Right lung (tissue), 2 donors: ENCODE measurements at regions not wholly inside any gene's neighbourhood (a gene's known extent, or its start where the extent isn't known, plus 50 kb on each side); places are given as distances from the start of the nearest gene placed in this dataset.
"Not testable (repeated sequence)": the region's sequence is repeated elsewhere in the genome, so short reads cannot be mapped to it uniquely, and the experiment has no call there.

Source experiments
- DNase-seq, 2 donors: peaks; one replicate each; pipeline ENCODE4 v3.0.0-alpha.2; 2013

- no peak for DNase-seq
Measured at GRCh38 chr6:48403587-48403986, 292.6 kb upstream of the PTCHD4 start.

DNA sequence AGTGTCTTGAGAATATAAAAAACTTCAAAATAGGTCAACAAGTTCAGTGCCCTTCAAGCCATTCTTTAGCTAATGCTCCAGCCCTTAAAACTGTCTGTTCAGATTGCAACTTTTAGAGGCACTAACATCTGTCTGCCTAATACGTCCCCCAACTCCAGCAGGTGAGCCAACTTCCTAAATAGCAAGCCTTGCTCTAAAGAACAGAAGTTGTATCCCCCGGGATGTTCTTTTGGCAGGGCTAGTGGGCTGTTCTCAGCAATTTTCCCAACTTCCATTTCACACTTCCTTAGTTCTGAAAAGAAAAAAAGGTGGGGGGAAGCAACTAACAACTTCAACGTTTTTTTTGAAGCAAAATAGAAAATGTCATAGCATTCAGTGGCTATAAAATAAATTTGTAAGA lies 290.0 kb upstream of the PTCHD4 start:
- DNase-seq, result no peak

- DNase-seq, result no peak
Measured at GRCh38 chr6:48397887-48398286, 286.9 kb upstream of the PTCHD4 start.

DNA sequence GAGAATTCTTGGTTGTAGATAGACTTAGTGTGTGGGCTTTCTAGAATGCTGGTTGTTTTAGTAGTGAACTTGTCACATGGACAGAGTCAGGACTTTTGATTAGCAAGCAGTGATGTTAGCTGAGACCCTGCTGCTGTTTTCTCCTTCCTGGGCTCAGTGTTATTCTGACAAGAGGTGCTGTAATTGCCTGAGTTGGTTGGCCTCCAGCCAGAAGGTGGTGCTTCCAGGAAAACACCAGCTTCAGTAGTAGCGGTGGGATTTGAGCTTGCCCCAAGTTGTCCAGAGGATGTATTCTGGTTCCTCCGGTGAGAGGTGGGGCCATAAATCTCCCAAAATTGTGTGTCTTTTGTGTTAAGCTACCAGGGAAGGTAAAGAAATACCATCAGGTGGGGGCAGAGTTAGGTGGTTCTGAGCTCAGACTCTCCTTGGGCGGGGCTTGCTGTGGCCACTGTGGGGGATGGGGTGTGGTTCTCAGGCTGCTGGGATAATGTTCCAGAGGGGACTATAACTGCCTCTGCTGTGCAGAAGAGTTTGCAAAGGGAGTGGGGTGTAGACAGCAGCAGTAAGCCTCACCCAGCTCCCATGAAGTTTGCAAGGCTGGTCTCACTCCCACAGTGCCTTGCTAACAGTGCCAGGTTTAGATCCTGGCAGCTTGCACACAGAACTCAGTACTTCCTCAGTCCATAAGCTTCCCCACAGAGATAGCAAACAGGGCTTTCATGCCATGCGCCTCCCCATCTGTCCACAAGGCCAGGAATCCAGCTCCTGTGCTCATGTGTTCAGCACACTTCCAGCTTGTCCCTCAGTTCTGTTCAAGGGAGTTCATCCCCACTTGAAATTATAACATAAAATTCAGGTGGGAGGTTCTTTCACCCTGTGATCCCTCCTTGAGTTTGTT lies 278.4 kb upstream of the PTCHD4 start:
- no peak for DNase-seq

GRCh38 chr6:48388044-48388443 lies 277.0 kb upstream of the PTCHD4 start:
- no peak for DNase-seq

- DNase-seq, result no peak
Measured at GRCh38 chr6:48378884-48379407, 267.9 kb upstream of the PTCHD4 start.

- no peak for DNase-seq
Measured at GRCh38 chr6:48377115-48377514, 266.1 kb upstream of the PTCHD4 start.

GRCh38 chr6:48371226-48371625 lies 260.2 kb upstream of the PTCHD4 start:
- DNase-seq, result not testable (repeated sequence)

DNA sequence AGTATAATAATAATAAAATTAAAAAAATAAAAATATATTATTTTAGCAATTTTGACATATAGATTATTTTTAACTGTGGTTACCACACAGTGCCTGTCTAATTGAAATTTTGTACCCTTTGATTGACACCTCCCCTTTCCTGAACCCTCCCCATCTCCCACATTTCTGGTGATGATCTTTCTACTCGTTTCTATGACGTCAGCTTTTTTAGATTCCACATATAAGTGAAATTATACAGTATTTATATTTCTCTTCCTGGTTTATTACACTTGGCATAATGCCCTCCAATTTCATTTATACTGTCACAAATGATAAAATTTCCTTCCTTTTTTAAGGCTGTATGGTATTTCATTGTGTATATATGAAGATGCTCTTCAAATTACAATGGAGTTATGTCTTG lies 258.1 kb upstream of the PTCHD4 start:
- DNase-seq, result no peak

- DNase-seq, result no peak
Measured at GRCh38 chr6:48325701-48326100, 214.7 kb upstream of the PTCHD4 start.

GRCh38 chr6:48318670-48319069 lies 207.7 kb upstream of the PTCHD4 start:
- no peak for DNase-seq

DNA sequence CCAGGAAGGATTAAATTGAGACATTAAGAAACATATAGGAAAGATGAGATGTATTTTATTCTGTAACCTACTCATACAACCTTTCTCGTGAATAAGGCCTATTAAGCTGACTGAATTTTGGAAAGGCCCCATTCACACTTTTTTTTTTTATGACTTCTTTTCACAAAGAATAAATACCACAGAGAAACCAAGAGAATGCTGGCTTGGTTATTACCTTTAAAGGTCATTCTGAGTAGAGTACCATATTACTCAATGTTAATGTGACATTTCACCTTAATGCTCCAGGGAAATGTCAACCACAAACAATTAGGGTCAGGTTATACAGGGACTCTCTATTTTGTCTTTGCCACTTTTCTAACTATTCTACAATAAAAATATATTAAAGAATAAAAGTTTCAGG lies 204.9 kb upstream of the PTCHD4 start:
- no peak for DNase-seq

- no peak for DNase-seq
Measured at GRCh38 chr6:48315051-48315719, 204.2 kb upstream of the PTCHD4 start.

DNA sequence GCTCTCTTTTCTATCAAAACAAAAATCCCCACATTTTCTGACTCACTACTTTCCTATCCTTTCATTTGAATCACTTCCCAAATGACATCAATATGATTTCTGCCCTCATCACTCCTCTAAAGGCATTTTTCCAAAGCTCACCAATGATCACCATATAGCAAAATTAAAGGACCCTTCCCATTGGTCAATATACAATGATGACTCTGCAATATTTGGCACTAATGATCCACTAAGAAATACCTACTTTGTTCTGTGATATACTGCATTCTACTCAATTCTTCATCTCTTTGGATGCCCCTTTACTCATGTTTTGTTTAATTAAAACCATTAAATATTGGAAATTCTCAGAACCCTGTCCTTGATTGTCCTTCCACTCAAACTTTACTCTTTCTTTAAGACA lies 200.3 kb upstream of the PTCHD4 start:
- no peak for DNase-seq

GRCh38 chr6:48307573-48307972 lies 196.6 kb upstream of the PTCHD4 start:
- DNase-seq, result no peak

DNA sequence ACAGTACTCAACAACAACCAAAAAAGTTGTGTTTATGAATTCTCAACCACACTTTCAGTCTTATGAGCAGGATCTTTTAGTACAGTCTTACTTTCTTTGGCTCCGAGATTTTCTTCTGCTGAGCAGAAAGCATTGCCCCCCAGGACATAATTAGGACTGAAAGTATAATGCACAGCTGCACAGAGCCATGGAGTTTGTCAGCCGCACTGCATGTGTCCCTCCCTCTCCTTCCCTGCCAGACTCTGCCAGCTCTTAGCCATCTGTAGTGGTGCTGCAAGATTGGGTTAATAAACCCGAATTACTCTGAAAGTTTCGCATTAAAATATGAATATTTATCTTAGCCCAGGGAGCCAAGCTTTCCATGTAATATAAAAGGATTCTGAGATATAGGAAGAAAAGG lies 179.6 kb upstream of the PTCHD4 start:
- no peak for DNase-seq

DNA sequence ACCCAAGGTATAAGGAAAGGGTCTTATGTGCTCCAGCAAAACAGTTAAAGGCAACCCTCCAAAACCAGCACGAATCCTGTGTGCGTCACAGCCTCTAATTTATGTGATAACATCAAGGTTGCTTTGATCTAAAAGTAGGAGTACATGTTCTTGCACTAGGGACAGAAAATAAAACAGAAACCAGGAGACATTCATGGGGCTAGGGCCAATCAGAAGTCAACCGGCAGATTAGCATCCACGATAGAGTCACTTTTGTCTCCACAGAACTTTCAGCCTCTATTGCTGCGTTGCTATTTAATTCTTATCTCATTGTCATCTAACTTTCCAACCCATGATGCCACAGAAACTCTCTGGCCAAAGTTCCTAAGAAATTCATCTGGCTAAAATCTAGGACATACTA lies 178.8 kb upstream of the PTCHD4 start:
- DNase-seq, result no peak

- DNase-seq, result no peak
Measured at GRCh38 chr6:48281217-48281616, 170.2 kb upstream of the PTCHD4 start.

- no peak for DNase-seq
Measured at GRCh38 chr6:48280035-48280620, 169.1 kb upstream of the PTCHD4 start.

GRCh38 chr6:48278261-48278660 lies 167.3 kb upstream of the PTCHD4 start:
- no peak for DNase-seq

DNA sequence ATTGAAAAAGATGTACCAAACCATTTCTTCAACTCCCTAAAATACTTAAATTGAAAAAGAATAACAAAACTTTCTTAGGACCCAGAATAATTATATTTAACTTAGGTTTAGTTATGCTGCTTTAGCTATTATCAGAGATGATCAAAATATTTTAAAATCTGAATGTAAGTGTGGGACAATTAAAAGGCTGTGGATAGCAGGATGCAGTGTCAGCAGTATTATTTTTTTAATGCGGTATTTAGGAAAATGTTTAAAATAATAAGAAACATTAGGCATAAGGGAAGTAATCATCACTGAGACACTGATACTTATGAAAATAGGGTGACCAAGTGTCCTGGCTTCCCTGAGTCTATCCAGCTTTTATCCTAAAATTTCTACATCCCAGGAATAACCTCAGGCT lies 161.5 kb upstream of the PTCHD4 start:
- DNase-seq, result no peak

DNA sequence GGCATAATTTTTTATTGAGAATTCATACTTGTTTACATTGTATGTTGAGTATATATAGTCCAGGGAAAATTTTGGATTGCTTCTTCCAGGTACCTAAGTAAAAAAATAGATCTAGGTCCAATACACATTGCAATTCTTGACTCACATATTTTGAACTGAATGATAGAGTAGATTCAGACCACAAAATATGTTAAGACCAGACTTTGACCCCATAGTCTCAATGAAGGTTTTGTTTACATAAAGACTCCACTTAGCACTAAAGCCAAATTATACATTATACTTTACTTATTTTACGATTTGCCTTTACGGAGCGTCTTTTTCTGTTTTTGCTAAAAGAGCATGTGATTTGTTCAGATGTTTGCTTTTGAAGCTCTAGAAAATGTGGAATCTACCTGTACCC lies 144.1 kb upstream of the PTCHD4 start:
- no peak for DNase-seq

DNA sequence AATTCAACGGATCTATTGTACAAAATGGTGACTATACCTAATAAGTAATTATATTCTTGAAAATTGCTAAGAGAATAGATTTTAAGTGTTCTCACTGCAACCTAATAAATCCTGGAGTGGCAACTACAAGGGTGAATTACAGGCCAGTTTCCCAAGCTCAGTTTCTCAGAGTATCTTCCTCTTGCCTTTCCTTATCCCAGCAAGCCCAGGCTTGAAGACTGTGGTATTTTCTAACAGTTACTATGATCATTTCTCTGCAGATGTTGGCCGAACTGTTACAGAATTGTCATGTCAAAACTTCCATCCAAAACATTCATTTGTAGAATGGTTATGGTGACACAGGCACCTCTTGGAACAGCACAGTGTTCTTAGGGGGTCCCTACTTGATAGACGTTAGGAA lies 138.1 kb upstream of the PTCHD4 start:
- no peak for DNase-seq
